Activated naive CD4-positive, alpha-beta T cell treated with anti-CD3 and anti-CD28 coated beads for 36 hours (primary cell): ENCODE measurements at regions not wholly inside any gene's neighbourhood (a gene's known extent, or its start where the extent isn't known, plus 50 kb on each side); places are given as distances from the start of the nearest gene placed in this dataset.

Source experiments
- CTCF ChIA-PET: fragments of 350-600 bp; sonication (Branson Sonifier 250); formaldehyde crosslinking; loops from one replicate; lab custom pipeline; 2021; ENCODE audit warnings: antibody characterized with exemption; lab: Charles Lee
- DNase-seq: peaks from one replicate; pipeline ENCODE4 v3.0.0-alpha.2; 2020
- H3K27ac Mint-ChIP-seq: one replicate; pipeline ENCODE4 v1.8.0; 2021; ENCODE audit warnings: mild to moderate bottlenecking, mixed read lengths
- H3K27me3 Mint-ChIP-seq: one replicate; pipeline ENCODE4 v1.8.0; 2021; ENCODE audit warnings: low read depth, mixed read lengths
- H3K36me3 Mint-ChIP-seq: one replicate; pipeline ENCODE4 v1.8.0; 2021; ENCODE audit warnings: low read depth, mixed read lengths
- H3K4me1 Mint-ChIP-seq: one replicate; pipeline ENCODE4 v1.8.0; 2021; ENCODE audit warnings: low read depth, mixed read lengths
- H3K4me3 Mint-ChIP-seq: one replicate; pipeline ENCODE4 v1.8.0; 2021; ENCODE audit warnings: mild to moderate bottlenecking, moderate library complexity, mixed read lengths
- H3K9me3 Mint-ChIP-seq: one replicate; pipeline ENCODE4 v1.8.0; 2021; ENCODE audit warnings: mixed read lengths
- intact Hi-C: fragments of 100-400 bp; cut with micrococcal nuclease; formaldehyde crosslinking; loops from one replicate; pipeline ENCODE4 v1.15.1; 2023

DNA sequence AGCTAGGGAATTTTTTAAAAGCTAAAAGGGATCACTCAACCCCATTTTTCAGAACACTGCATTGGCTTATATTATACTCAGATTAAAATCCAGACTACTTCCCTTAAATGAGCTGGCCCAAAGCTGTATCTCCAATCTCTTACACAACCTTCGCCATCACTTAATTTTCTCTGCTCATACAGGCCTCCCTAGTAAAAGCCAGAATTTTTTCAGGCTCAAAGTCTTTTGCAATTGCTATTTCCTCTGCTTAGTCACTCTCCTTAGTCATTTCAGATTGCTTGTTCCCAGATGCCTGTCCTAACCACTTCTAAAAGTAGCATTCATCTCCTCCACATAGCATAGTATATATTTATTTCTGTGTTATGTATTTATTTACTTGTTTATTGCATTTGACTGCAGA is 1587.9 kb upstream of the ADGRL3 start:
- no peak overlapping the region for H3K4me3 Mint-ChIP-seq
- CTCF ChIA-PET = no interaction called here
- no peaks in the 10 kb centered on the region for H3K4me1 Mint-ChIP-seq
- DNase-seq = no peak
- intact Hi-C loops = no loop called here
- peaks cover 8% of the 10 kb centered on the region for H3K9me3 Mint-ChIP-seq
- no peak overlapping the region for H3K27ac Mint-ChIP-seq
- H3K27me3 Mint-ChIP-seq = no peaks in the 10 kb centered on the region
- no peaks in the 10 kb centered on the region for H3K36me3 Mint-ChIP-seq

DNA sequence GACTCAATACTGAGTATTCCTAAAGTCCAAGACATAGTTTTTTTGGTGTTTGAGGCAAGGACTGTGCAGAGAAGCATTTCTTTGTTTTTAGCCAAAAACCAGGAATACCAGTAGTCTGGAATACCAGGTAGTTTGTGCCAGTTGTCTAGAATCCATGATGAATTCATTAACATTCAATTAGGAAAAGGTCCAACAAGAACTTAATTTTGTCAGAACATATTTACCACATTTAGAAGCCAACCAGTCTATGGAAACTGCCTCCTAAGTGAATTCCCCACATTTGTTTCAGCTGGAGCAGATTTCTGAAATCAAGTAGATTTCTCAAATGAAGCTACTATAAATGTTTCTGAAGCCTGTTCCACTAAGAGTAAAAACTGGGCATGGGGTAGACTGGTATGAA is 1584.8 kb upstream of the ADGRL3 start:
- no peaks in the 10 kb centered on the region for H3K4me1 Mint-ChIP-seq
- no peak for DNase-seq
- no peaks in the 10 kb centered on the region for H3K27me3 Mint-ChIP-seq
- CTCF ChIA-PET = no interaction called here
- intact Hi-C loops = no loop called here
- H3K36me3 Mint-ChIP-seq = no peaks in the 10 kb centered on the region
- peaks cover 11% of the 10 kb centered on the region for H3K9me3 Mint-ChIP-seq
- H3K4me3 Mint-ChIP-seq = no peak overlapping the region
- no peak overlapping the region for H3K27ac Mint-ChIP-seq

DNA sequence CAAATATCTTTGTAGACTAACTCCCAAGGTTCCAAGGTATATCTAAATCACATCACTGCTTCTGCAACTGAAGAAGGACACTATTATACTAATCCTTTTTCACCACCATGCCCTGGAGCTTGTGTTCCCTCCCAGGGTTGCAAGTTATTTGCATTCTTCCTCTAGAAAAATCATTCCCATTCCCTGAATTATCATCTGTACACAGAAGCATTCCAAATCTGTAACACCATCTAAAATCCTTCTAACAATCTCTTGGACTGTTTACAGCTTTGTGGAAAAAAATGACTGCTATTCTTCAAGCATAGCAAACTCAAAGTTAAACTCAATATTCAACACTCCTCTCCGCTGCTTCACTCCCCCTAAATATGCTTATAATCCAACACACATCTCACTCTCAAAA is 1570.8 kb upstream of the ADGRL3 start:
- intact Hi-C loops = no loop called here
- H3K9me3 Mint-ChIP-seq = peaks cover 21% of the 10 kb centered on the region
- no peak overlapping the region for H3K27ac Mint-ChIP-seq
- no peak for DNase-seq
- CTCF ChIA-PET = no interaction called here
- H3K36me3 Mint-ChIP-seq = no peaks in the 10 kb centered on the region
- no peak overlapping the region for H3K4me3 Mint-ChIP-seq
- no peaks in the 10 kb centered on the region for H3K27me3 Mint-ChIP-seq
- H3K4me1 Mint-ChIP-seq = no peaks in the 10 kb centered on the region

DNA sequence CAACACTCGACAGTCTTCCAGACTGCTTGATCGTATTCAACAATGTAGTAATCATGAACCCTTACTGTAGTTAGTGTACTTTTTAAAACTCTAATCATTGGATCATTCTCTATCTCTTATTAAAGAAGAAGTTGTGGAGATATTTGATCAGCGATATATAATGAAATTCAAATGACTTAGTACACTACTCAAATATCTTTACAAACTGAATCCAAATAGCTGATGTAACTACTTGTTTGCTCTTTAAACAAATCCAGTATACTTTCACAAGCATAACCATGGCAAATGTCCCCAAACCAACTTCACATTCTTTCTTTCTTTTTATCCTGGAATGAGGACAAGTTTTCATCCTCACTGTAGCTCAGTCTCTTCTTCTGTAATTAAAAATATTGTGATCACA is 1569.9 kb upstream of the ADGRL3 start:
- intact Hi-C loops = no loop called here
- H3K36me3 Mint-ChIP-seq = no peaks in the 10 kb centered on the region
- H3K9me3 Mint-ChIP-seq = peaks cover 20% of the 10 kb centered on the region
- H3K4me3 Mint-ChIP-seq = no peak overlapping the region
- no peaks in the 10 kb centered on the region for H3K4me1 Mint-ChIP-seq
- CTCF ChIA-PET = no interaction called here
- no peaks in the 10 kb centered on the region for H3K27me3 Mint-ChIP-seq
- DNase-seq = no peak
- H3K27ac Mint-ChIP-seq = no peak overlapping the region

DNA sequence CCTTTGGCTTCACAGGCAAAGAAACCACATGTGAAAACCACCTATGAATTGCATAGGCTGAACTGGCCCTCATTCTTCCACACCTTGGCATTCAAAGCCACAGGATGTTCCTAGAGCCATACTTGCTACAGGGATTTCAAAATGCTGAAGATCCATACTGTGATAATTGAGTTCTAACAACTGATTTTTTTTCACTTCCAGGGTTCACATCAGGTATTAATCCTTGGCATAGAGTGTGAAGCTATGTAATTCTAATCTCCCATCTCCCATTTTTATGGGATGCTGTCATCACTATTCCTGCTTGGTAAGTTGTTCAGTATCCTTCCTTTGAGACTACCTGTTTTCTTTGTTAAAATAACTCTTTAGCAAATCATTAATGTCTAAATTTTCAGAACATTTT is 1569.2 kb upstream of the ADGRL3 start:
- intact Hi-C loops = no loop called here
- H3K27ac Mint-ChIP-seq = no peak overlapping the region
- CTCF ChIA-PET = no interaction called here

DNA sequence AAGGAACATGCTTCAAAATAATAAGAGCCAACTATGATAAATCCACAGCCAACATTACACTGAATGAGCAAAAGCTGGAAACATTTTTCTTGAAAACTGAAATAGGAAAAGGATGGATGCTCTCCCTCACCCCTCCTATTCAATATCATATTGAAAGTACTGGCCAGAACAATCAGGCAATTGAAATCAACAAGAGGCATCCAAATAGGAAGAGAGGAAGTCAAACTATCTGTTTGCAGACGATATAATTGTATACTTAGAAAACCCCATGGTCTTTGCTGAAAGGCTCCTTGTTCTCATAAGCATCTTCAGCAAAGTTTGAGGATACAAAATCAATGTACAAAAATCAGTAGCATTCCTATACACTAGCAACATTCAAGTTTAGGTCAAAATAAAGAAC is 1562.5 kb upstream of the ADGRL3 start:
- intact Hi-C loops = no loop called here
- peaks cover 19% of the 10 kb centered on the region for H3K9me3 Mint-ChIP-seq
- no peak overlapping the region for H3K27ac Mint-ChIP-seq
- CTCF ChIA-PET = no interaction called here
- DNase-seq = no peak
- H3K36me3 Mint-ChIP-seq = no peaks in the 10 kb centered on the region
- no peak overlapping the region for H3K4me3 Mint-ChIP-seq
- H3K4me1 Mint-ChIP-seq = no peaks in the 10 kb centered on the region
- H3K27me3 Mint-ChIP-seq = no peaks in the 10 kb centered on the region

More for the DNA sequence above, 1569.2 kb upstream of the ADGRL3 start:
- Mint-ChIP-seq H3K36me3 (no peaks in the 10 kb centered on the region), H3K9me3 (peaks cover 21% of the 10 kb centered on the region), H3K27me3 (no peaks in the 10 kb centered on the region), H3K4me3 (no peak overlapping the region), H3K4me1 (no peaks in the 10 kb centered on the region)
- no peak for DNase-seq

DNA sequence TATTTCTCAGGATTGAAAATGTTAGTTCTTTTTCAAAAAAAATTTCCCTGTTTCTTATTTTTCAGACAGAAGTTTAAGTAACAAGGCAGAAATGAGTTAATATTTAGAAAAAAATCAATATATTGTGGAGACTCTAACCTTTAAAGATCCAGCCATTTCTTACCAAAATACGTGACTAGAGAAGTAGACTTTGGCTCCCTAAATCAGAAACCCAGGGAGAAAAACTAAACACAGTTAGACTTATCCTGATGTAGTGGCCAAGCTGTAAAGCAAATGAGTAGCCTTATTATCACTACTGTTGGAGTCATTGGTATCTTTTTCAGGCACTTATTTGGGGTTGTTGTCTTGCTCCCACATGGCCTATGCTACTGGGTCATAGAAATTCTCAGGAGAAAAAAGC is 1556.4 kb upstream of the ADGRL3 start:
- Mint-ChIP-seq H3K27ac (no peak overlapping the region), H3K36me3 (no peaks in the 10 kb centered on the region), H3K27me3 (no peaks in the 10 kb centered on the region), H3K4me1 (no peaks in the 10 kb centered on the region), H3K4me3 (no peak overlapping the region), H3K9me3 (peaks cover 6% of the 10 kb centered on the region)
- intact Hi-C loops = no loop called here
- CTCF ChIA-PET = no interaction called here
- no peak for DNase-seq

DNA sequence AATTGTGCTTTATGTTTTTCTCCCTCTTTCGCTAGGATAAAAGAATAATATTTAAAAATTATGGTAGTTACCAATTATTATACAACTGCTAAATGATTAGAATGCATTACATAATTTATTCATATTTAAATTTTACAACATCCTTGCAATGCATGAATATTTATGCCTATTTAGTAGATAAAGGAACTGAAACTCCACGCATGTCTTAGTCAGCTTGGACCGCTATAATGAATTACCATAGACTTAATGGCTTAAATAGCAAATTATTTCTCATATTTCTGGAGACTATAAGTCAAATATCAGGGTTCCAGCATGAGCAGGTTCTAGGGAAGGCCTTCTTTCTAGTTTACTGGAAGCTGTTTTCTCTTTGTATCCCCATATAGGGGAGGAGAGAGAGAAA is 1555.4 kb upstream of the ADGRL3 start:
- peaks cover 4% of the 10 kb centered on the region for H3K9me3 Mint-ChIP-seq
- H3K36me3 Mint-ChIP-seq = no peaks in the 10 kb centered on the region
- H3K4me1 Mint-ChIP-seq = no peaks in the 10 kb centered on the region
- no peaks in the 10 kb centered on the region for H3K27me3 Mint-ChIP-seq
- no peak for DNase-seq
- no peak overlapping the region for H3K27ac Mint-ChIP-seq
- CTCF ChIA-PET = no interaction called here
- intact Hi-C loops = no loop called here
- H3K4me3 Mint-ChIP-seq = no peak overlapping the region

DNA sequence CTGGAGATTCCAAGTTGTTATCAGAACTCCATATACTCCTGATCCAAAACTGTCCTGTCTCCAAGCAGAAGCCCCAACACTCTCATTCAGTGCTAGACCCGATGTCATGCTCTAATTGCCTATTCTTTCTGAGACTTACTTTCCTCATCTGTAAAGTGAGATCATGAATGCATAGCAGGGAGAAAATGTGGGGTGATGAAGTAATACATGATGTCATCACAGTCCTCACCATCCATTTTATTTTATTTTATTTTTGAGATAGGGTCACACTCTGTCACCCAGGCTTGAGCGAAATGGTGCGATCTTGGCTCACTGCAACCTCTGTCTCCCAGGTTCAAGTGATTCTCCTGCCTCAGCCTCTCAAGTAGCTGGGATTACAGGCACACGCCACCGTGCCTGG is 1554.0 kb upstream of the ADGRL3 start:
- no peak overlapping the region for H3K27ac Mint-ChIP-seq
- H3K36me3 Mint-ChIP-seq = no peaks in the 10 kb centered on the region
- no peak overlapping the region for H3K4me3 Mint-ChIP-seq
- no peaks in the 10 kb centered on the region for H3K27me3 Mint-ChIP-seq
- H3K9me3 Mint-ChIP-seq = peaks cover 9% of the 10 kb centered on the region
- intact Hi-C loops = no loop called here
- no peaks in the 10 kb centered on the region for H3K4me1 Mint-ChIP-seq
- CTCF ChIA-PET = no interaction called here
- no peak for DNase-seq

DNA sequence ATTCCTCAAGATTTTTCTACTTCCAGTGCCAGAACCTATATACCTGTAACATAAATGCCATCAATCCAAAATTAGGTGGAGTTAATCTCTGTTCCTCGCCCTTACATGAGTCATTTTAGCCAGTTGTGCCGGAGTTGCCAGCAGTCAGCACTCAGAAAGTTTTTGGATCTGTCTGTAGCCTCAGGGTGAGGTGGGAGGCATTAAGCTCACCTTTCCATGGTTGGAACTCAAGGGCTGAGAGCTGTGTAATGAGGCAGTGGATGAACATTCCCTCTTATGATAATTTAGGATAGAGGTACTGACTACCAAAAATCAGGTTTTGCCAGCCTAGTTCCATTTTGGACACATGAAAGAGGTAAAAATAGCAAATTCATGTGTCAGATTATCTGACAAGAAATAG is 1553.1 kb upstream of the ADGRL3 start:
- peaks cover 7% of the 10 kb centered on the region for H3K9me3 Mint-ChIP-seq
- DNase-seq = no peak
- no peaks in the 10 kb centered on the region for H3K36me3 Mint-ChIP-seq
- no peaks in the 10 kb centered on the region for H3K4me1 Mint-ChIP-seq
- H3K27ac Mint-ChIP-seq = no peak overlapping the region
- CTCF ChIA-PET = no interaction called here
- no peak overlapping the region for H3K4me3 Mint-ChIP-seq
- H3K27me3 Mint-ChIP-seq = no peaks in the 10 kb centered on the region
- intact Hi-C loops = no loop called here

DNA sequence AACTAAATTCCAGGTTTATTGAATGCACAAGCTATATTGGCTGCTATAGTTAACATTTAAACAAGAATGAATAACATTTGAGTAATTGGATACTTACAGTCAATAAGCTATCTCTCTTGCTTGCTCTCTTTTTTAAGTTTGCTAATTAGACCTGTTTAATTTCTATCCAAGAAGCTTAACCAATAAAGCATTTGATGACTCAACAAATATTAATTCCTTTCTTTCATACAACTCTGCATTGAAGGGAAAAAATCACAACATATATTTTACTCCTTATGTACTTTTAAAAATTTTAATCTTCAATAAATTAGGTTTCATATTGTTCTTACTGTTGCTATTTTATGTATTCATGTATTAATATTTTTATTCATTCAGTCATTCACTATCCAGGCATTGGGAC is 1552.6 kb upstream of the ADGRL3 start:
- intact Hi-C loops = no loop called here
- Mint-ChIP-seq H3K9me3 (peaks cover 7% of the 10 kb centered on the region), H3K4me3 (no peak overlapping the region), H3K27me3 (no peaks in the 10 kb centered on the region), H3K4me1 (no peaks in the 10 kb centered on the region), H3K36me3 (no peaks in the 10 kb centered on the region), H3K27ac (no peak overlapping the region)
- CTCF ChIA-PET = no interaction called here
- no peak for DNase-seq

DNA sequence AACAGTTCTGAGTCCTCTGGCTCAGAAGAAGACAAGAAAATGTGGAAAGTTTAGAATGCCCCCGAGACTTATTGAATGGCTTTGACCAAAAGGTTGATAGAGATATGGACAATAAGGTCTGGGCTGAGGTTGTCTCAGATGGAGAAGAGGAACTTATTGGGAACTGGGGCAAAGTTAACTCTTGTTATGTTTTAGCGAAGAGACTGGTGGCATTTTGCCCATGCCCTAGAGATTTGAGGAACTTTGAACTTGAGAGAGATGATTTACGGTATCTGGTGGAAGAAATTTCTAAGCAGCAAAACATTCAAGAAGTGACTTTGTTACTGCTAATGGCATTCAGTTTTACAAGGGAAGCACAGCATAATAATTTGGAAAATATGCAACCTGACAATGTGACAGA is 1549.3 kb upstream of the ADGRL3 start:
- Mint-ChIP-seq H3K9me3 (peaks cover 5% of the 10 kb centered on the region), H3K4me3 (no peak overlapping the region), H3K27ac (no peak overlapping the region), H3K4me1 (no peaks in the 10 kb centered on the region), H3K36me3 (no peaks in the 10 kb centered on the region), H3K27me3 (no peaks in the 10 kb centered on the region)
- no peak for DNase-seq
- intact Hi-C loops = no loop called here
- CTCF ChIA-PET = no interaction called here

DNA sequence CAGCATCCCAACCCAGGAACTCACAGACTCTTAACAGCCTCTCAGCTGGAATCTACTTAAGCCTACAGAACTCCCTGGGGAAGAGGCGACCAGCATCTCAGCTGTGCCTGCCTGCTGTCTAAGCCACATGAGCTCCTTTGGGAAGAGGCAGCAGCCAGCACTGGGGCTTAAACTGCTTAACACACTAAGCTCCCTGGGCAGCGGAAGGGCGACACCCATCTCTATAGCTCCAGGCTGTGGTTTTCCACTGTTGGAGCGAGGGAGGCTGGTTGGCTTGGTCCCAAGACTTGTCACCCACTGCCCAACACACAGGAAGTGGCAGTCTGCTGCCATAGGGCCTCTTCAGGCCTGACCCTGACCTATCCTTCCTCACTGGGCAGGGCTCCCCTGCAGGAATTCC is 1544.1 kb upstream of the ADGRL3 start:
- Mint-ChIP-seq H3K4me3 (no peak overlapping the region), H3K36me3 (no peaks in the 10 kb centered on the region), H3K4me1 (no peaks in the 10 kb centered on the region), H3K27me3 (no peaks in the 10 kb centered on the region), H3K27ac (no peak overlapping the region), H3K9me3 (peaks cover 19% of the 10 kb centered on the region)
- CTCF ChIA-PET = no interaction called here
- DNase-seq = no peak
- intact Hi-C loops = no loop called here

DNA sequence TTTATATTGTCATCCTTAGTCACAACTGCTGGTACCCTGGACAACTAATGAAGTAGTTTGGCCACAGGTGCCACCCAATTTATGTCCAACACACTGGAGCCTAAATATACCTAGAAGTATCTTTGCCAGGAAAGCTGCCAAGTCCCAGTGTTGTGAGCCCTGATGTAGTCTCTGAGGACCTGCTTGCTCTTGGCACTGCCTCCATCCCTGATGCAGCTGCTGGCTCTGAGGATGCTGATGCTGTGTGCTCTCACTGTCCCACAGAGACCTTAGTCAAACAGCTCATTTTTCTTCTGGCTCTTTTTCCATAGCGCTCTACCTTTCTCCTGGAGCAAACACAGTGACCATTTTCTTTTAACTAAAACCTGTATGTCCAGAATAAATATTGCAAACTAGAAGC is 1535.4 kb upstream of the ADGRL3 start:
- H3K4me3 Mint-ChIP-seq = no peak overlapping the region
- no peaks in the 10 kb centered on the region for H3K27me3 Mint-ChIP-seq
- CTCF ChIA-PET = no interaction called here
- H3K27ac Mint-ChIP-seq = no peak overlapping the region
- H3K36me3 Mint-ChIP-seq = no peaks in the 10 kb centered on the region
- H3K4me1 Mint-ChIP-seq = no peaks in the 10 kb centered on the region
- DNase-seq = no peak
- peaks cover 24% of the 10 kb centered on the region for H3K9me3 Mint-ChIP-seq
- intact Hi-C loops = no loop called here
